ENCODE measurements at regions not wholly inside any gene's neighbourhood (a gene's known extent, or its start where the extent isn't known, plus 50 kb on each side); places are given as distances from the start of the nearest gene placed in this dataset.

- no peak for DNase-seq
These were observed 204.5 kb downstream of the TM2D1 start for GRCh38 chr1:61520401-61520800.

GRCh38 chr1:61519631-61520030 is 205.3 kb downstream of the TM2D1 start:
- DNase-seq: no peak

GRCh38 chr1:61518670-61519400 is 206.1 kb downstream of the TM2D1 start:
- no peak for DNase-seq

GRCh38 chr1:61517345-61517744 is 207.6 kb downstream of the TM2D1 start:
- no peak for DNase-seq

DNA sequence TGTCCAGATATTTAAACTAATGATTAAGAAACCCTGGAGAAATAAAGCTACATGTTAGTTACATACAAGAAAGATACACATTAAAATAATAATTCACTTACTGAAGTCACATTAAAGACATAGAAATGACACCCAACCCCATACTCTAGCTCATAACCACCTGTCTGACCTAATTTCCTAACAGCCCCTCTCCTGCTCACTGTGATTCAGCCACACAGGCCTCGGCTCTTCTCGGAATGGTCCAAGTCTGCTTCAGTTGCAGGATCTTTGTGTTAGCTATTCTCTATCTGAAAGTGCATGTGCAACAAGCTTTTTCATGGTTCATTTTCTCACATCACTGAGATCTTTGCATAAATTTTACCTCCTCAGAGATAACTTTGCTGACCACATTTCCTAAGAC is 209.8 kb downstream of the TM2D1 start:
- no peak for DNase-seq

Data from CD4-positive, alpha-beta T cell treated with Interleukin-17A for 4 hours (primary cell).